Loucy (cell line): ENCODE measurements at regions not wholly inside any gene's neighbourhood (a gene's known extent, or its start where the extent isn't known, plus 50 kb on each side); places are given as distances from the start of the nearest gene placed in this dataset.

Experiments
- EZH2phosphoT487 ChIP-seq: fragments of 200-600 bp; IDR thresholded peaks from 2 replicates; pipeline ENCODE4 v1.6.1; 2018; ENCODE audit warnings: antibody characterized with exemption, mild to moderate bottlenecking, moderate library complexity, borderline replicate concordance
- TF ChIP-seq, protein P1 (sequence below): fragments of 200-600 bp; sonication (generic); conservative IDR thresholded peaks from 2 replicates; pipeline ENCODE4 v1.5.1; 2014; ENCODE audit warnings: mild to moderate bottlenecking, antibody characterized with exemption, low read length

- TF ChIP-seq, protein P1, sequence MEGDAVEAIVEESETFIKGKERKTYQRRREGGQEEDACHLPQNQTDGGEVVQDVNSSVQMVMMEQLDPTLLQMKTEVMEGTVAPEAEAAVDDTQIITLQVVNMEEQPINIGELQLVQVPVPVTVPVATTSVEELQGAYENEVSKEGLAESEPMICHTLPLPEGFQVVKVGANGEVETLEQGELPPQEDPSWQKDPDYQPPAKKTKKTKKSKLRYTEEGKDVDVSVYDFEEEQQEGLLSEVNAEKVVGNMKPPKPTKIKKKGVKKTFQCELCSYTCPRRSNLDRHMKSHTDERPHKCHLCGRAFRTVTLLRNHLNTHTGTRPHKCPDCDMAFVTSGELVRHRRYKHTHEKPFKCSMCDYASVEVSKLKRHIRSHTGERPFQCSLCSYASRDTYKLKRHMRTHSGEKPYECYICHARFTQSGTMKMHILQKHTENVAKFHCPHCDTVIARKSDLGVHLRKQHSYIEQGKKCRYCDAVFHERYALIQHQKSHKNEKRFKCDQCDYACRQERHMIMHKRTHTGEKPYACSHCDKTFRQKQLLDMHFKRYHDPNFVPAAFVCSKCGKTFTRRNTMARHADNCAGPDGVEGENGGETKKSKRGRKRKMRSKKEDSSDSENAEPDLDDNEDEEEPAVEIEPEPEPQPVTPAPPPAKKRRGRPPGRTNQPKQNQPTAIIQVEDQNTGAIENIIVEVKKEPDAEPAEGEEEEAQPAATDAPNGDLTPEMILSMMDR, result no peak
- no peak for TF ChIP-seq EZH2phosphoT487
These were observed 484.1 kb downstream of the RMST start for GRCh38 chr12:97946701-97947100.
